Neural progenitor cell (in vitro differentiated cells): ENCODE measurements at regions not wholly inside any gene's neighbourhood (a gene's known extent, or its start where the extent isn't known, plus 50 kb on each side); places are given as distances from the start of the nearest gene placed in this dataset.

ENCODE experiments used
- CTCF ChIP-seq: fragments of 200-600 bp; sonication (generic); IDR thresholded peaks from 2 replicates; pipeline ENCODE4 v1.5.1; 2017; ENCODE audit warnings: antibody characterized with exemption, mild to moderate bottlenecking
- EZH2phosphoT487 ChIP-seq: fragments of 200-600 bp; sonication (generic); IDR thresholded peaks from 2 replicates; pipeline ENCODE4 v1.6.1; 2017; ENCODE audit warnings: antibody characterized with exemption

DNA sequence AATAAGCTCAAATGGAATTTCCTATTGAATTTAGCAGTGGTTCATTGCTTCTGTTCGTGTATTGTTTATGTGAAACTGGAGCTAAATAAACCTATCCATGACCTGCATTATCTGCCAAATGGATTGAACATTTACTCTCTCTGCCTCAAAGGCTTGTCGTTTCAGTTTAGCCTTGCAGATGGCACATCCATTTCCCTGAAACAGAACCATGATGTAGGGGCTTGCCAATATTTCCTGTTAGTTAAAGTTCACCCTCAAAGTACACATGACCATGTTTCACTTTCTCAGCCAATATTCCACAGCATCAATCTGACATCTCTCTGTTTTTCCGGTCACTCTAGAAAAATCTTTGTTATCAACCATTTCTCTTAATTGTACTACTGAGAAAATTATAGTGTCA is 545.3 kb downstream of the TAF11L14 start:
- TF ChIP-seq CTCF (no peak), EZH2phosphoT487 (no peak)
